ENCODE measurements at regions not wholly inside any gene's neighbourhood (a gene's known extent, or its start where the extent isn't known, plus 50 kb on each side); places are given as distances from the start of the nearest gene placed in this dataset.

- DNase-seq (ENCODE audit: low spot score) = no peak
- Histone ChIP-seq H3K36me3 (ENCODE audit: control insufficient read depth in 4 of 4, insufficient read depth in 3 of 4, low read depth in 1 of 4, low read length in 3 of 4) (no peaks in the 10 kb centered on the region), H3K9ac (ENCODE audit: low read depth in 1 of 2, low read length in 2 of 2) (no peak overlapping the region), H3K27ac (ENCODE audit: low read depth in 1 of 2, low read length in 2 of 2) (no peak overlapping the region), H3K9me3 (ENCODE audit: control insufficient read depth in 4 of 4, low read length in 3 of 4) (no peaks in the 10 kb centered on the region), H3K4me1 (ENCODE audit: control insufficient read depth in 4 of 4, insufficient read depth in 4 of 4, low read length in 3 of 4) (no peaks in the 10 kb centered on the region), H3K27me3 (ENCODE audit: control insufficient read depth in 4 of 4, insufficient read depth in 4 of 4, low read length in 3 of 4) (no peaks in the 10 kb centered on the region), H3K4me3 (ENCODE audit: low read depth in 1 of 3, low read length in 3 of 3) (no peak overlapping the region)
- no peak for TF ChIP-seq YY1 (IDR thresholded peaks at IDR 0.05)
- TF ChIP-seq SP1 (IDR thresholded peaks at IDR 0.05) = no peak
- no peak for TF ChIP-seq RXRA (IDR thresholded peaks at IDR 0.05)
- no peak for TF ChIP-seq CTCF (IDR thresholded peaks at IDR 0.05; ENCODE audit: low read depth, low read length, missing input control)
- no peak for TF ChIP-seq FOXA2 (IDR thresholded peaks at IDR 0.05)
- TF ChIP-seq TAF1 (conservative IDR thresholded peaks at IDR 0.05) = no peak
- TF ChIP-seq NR2F2 (IDR thresholded peaks at IDR 0.05) = no peak
- no peak for TF ChIP-seq ATF3 (IDR thresholded peaks at IDR 0.05)
- WGBS = 84% methylated on average over 1 of the region's 1 CpG
Observed at GRCh38 chr1:87400813-87401212, 72.1 kb downstream of the LMO4 start.

GRCh38 chr1:87402241-87403002 lies 73.7 kb downstream of the LMO4 start:
- H3K9ac ChIP-seq (ENCODE audit: low read depth in 1 of 2, low read length in 2 of 2) = no peak overlapping the region
- WGBS = 88% methylated on average over 6 of the region's 6 CpGs
- H3K9me3 ChIP-seq (ENCODE audit: control insufficient read depth in 4 of 4, low read length in 3 of 4) = no peaks in the 10 kb centered on the region
- H3K4me1 ChIP-seq (ENCODE audit: control insufficient read depth in 4 of 4, insufficient read depth in 4 of 4, low read length in 3 of 4) = no peaks in the 10 kb centered on the region
- H3K4me3 ChIP-seq (ENCODE audit: low read depth in 1 of 3, low read length in 3 of 3) = no peak overlapping the region
- H3K36me3 ChIP-seq (ENCODE audit: control insufficient read depth in 4 of 4, insufficient read depth in 3 of 4, low read depth in 1 of 4, low read length in 3 of 4) = no peaks in the 10 kb centered on the region
- TF ChIP-seq JUND (IDR thresholded peaks at IDR 0.05) (no peak), YY1 (IDR thresholded peaks at IDR 0.05) (no peak), FOXA2 (IDR thresholded peaks at IDR 0.05) (no peak), EGR1 (IDR thresholded peaks at IDR 0.05; ENCODE audit: low read depth in 2 of 2) (no peak), NR2F2 (IDR thresholded peaks at IDR 0.05) (no peak), CTCF (IDR thresholded peaks at IDR 0.05; ENCODE audit: low read depth, low read length, missing input control) (no peak), SP1 (IDR thresholded peaks at IDR 0.05) (no peak), GABPA (IDR thresholded peaks at IDR 0.05 in 1 of 2, conservative IDR thresholded peaks at IDR 0.05 in 1 of 2) (no peak), ATF3 (IDR thresholded peaks at IDR 0.05) (no peak), HNF4A (conservative IDR thresholded peaks at IDR 0.05) (no peak), RAD21 (IDR thresholded peaks at IDR 0.05) (no peak), HNF4G (IDR thresholded peaks at IDR 0.05) (no peak), REST (IDR thresholded peaks at IDR 0.05) (no peak), ZBTB33 (IDR thresholded peaks at IDR 0.05) (no peak), MAX (IDR thresholded peaks at IDR 0.05) (no peak), RXRA (IDR thresholded peaks at IDR 0.05) (no peak)
- DNase-seq (ENCODE audit: low spot score) = no peak
- no peaks in the 10 kb centered on the region for H3K27me3 ChIP-seq (ENCODE audit: control insufficient read depth in 4 of 4, insufficient read depth in 4 of 4, low read length in 3 of 4)
- no peak overlapping the region for H3K27ac ChIP-seq (ENCODE audit: low read depth in 1 of 2, low read length in 2 of 2)
